MM.1S (cell line): ENCODE measurements at regions not wholly inside any gene's neighbourhood (a gene's known extent, or its start where the extent isn't known, plus 50 kb on each side); places are given as distances from the start of the nearest gene placed in this dataset.
A peak's percentile ranks its signal among the peaks of the same experiment; 100 is the strongest.

Experiments
- DNase-seq: peaks from one replicate; pipeline ENCODE4 v3.0.0-alpha.2; 2015
- H2AFZ ChIP-seq: fragments of 300-600 bp; sonication (generic); 2 replicates; pipeline ENCODE4 v1.6.0; 2016; ENCODE audit warnings: antibody characterized with exemption, low read length
- H3F3A ChIP-seq: fragments of 300-600 bp; sonication (generic); 2 replicates; pipeline ENCODE4 v1.6.1; 2016; ENCODE audit warnings: mild to moderate bottlenecking, antibody characterized with exemption, low read length, moderate library complexity, mixed read lengths; ENCODE audit not compliant: insufficient read depth
- H3K27ac ChIP-seq: fragments of 300-600 bp; sonication (generic); 2 replicates; pipeline ENCODE4 v1.5.1; 2016; ENCODE audit warnings: mild to moderate bottlenecking, low read length
- H3K27me3 ChIP-seq: fragments of 300-600 bp; sonication (generic); replicated peaks from 2 replicates; pipeline ENCODE4 v1.6.0; 2016; ENCODE audit warnings: low read length; ENCODE audit not compliant: insufficient read depth
- H3K36me3 ChIP-seq: fragments of 300-600 bp; sonication (generic); replicated peaks from 2 replicates; pipeline ENCODE4 v1.6.1; 2016; ENCODE audit warnings: mild to moderate bottlenecking, low read length, mixed read lengths; ENCODE audit not compliant: insufficient read depth
- H3K4me1 ChIP-seq: fragments of 300-600 bp; sonication (generic); 2 replicates; pipeline ENCODE4 v1.6.1; 2016; ENCODE audit warnings: low read length, mixed read lengths
- H3K4me2 ChIP-seq: fragments of 300-600 bp; sonication (generic); 2 replicates; pipeline ENCODE4 v1.6.0; 2016; ENCODE audit warnings: low read depth, low read length
- H3K4me3 ChIP-seq: fragments of 300-600 bp; sonication (generic); 2 replicates; pipeline ENCODE4 v1.5.1; 2016; ENCODE audit warnings: low read length, mixed read lengths
- H3K79me2 ChIP-seq: fragments of 300-600 bp; sonication (generic); 2 replicates; pipeline ENCODE4 v1.6.1; 2016; ENCODE audit warnings: mixed run types, low read length, mixed read lengths
- H3K9ac ChIP-seq: fragments of 300-600 bp; sonication (generic); 2 replicates; pipeline ENCODE4 v1.6.1; 2016; ENCODE audit warnings: low read length, mixed read lengths
- H3K9me2 ChIP-seq: fragments of 300-600 bp; sonication (generic); replicated peaks from 2 replicates; pipeline ENCODE4 v1.6.1; 2016; ENCODE audit warnings: mild to moderate bottlenecking, low read length, mixed read lengths; ENCODE audit not compliant: insufficient read depth
- H3K9me3 ChIP-seq: fragments of 300-600 bp; sonication (generic); replicated peaks from 2 replicates; pipeline ENCODE4 v1.6.1; 2016; ENCODE audit warnings: mild to moderate bottlenecking, low read length, mixed read lengths; ENCODE audit not compliant: insufficient read depth
- H4K20me1 ChIP-seq: fragments of 300-600 bp; sonication (generic); 2 replicates; pipeline ENCODE4 v1.6.1; 2016; ENCODE audit warnings: mild to moderate bottlenecking, low read length, moderate library complexity, mixed read lengths; ENCODE audit not compliant: insufficient read depth
- EZH2 ChIP-seq: fragments of 300-600 bp; sonication (generic); optimal IDR thresholded peaks from 2 replicates; pipeline ENCODE3; 2017; ENCODE audit warnings: low read depth, mild to moderate bottlenecking, antibody characterized with exemption, low read length, mixed read lengths
- EZH2phosphoT487 ChIP-seq: fragments of 300-600 bp; sonication (generic); IDR thresholded peaks from 2 replicates; pipeline ENCODE4 v1.6.1; 2018; ENCODE audit warnings: antibody characterized with exemption, low read length
- TF ChIP-seq, protein P1 (sequence below): fragments of 300-600 bp; sonication (generic); IDR thresholded peaks from 2 replicates; pipeline ENCODE4 v1.5.1; 2016; ENCODE audit warnings: antibody characterized with exemption, low read length, mixed read lengths

DNA sequence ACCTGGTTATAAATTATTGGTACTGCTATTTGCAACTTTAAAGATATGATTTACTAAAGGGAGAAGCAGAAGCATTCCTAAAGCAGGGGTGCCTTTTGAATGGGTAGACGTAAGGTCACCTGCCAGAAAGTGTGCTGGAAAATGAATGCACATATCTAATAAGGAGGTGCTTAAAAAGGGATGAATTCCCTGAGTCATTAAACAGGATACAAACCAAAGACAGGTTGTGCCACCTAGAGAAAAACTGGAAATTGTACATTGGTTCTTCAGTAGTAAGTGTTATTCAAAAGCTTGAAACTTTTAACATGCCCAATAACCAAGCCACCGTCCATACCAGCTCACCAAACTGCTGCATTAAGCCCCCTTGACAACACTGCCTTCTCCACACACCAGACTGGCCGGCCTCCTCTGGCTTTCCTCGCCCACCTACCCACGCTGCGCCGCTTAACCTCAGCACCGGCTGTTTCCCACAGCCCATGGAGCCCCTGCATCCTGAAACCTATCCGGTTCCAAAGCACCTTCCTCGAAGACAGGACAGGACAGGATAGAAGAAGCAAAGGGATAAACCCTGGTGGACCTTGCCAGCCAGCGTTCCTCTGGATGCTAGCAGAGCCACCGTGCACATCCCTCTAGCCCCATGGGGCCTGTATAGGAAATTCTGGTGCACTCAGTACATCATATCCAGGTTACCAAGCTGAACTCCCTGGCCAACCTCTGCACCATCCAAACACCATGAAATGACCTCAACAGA lies 201.5 kb upstream of the CAND1 start:
- Histone ChIP-seq H3K4me1 (peaks cover 16% of the 10 kb centered on the region), H3K79me2 (no peaks in the 10 kb centered on the region), H3K36me3 (no peaks in the 10 kb centered on the region), H3K4me3 (peak overlapping the region; percentile 77), H3K9me3 (no peaks in the 10 kb centered on the region), H3K9me2 (no peaks in the 10 kb centered on the region), H3K27ac (no peak overlapping the region), H3K4me2 (peak overlapping the region; percentile 88), H4K20me1 (no peaks in the 10 kb centered on the region), H2AFZ (peak overlapping the region; percentile 90), H3K9ac (no peak overlapping the region), H3F3A (no peaks in the 10 kb centered on the region), H3K27me3 (no peaks in the 10 kb centered on the region)
- TF ChIP-seq EZH2 (no peak), EZH2phosphoT487 (no peak)
- TF ChIP-seq, protein P1, sequence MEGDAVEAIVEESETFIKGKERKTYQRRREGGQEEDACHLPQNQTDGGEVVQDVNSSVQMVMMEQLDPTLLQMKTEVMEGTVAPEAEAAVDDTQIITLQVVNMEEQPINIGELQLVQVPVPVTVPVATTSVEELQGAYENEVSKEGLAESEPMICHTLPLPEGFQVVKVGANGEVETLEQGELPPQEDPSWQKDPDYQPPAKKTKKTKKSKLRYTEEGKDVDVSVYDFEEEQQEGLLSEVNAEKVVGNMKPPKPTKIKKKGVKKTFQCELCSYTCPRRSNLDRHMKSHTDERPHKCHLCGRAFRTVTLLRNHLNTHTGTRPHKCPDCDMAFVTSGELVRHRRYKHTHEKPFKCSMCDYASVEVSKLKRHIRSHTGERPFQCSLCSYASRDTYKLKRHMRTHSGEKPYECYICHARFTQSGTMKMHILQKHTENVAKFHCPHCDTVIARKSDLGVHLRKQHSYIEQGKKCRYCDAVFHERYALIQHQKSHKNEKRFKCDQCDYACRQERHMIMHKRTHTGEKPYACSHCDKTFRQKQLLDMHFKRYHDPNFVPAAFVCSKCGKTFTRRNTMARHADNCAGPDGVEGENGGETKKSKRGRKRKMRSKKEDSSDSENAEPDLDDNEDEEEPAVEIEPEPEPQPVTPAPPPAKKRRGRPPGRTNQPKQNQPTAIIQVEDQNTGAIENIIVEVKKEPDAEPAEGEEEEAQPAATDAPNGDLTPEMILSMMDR, result no peak
- DNase-seq, result no peak

DNA sequence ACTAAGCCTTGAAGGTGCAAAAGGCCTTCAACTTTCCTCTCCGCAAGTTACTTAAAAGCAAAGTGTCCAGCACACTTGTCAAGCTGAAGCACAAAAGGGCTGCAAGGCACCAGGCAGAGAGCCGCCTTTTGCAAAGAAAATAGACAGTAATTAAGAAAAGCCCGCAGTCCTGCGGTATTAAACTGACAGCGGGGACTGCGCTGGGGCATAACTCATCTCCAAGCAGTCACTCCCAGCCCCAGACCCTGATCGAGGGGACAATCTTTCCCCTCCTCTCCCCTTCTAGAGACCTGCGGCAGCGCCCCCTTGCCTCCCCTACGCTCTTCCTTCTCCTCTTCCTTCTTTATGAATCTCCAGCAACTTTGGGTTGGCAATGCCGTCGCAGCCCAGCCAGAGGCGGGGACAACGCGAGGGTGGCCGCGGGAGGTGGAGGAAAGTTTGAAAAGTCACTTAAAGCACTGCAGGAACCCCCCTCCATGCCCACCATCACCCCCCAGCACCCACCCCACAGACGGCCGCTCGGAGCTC lies 200.9 kb upstream of the CAND1 start:
- Histone ChIP-seq H3K4me3 (peak overlapping the region; percentile 77), H3K4me2 (peak overlapping the region; percentile 88)

DNA sequence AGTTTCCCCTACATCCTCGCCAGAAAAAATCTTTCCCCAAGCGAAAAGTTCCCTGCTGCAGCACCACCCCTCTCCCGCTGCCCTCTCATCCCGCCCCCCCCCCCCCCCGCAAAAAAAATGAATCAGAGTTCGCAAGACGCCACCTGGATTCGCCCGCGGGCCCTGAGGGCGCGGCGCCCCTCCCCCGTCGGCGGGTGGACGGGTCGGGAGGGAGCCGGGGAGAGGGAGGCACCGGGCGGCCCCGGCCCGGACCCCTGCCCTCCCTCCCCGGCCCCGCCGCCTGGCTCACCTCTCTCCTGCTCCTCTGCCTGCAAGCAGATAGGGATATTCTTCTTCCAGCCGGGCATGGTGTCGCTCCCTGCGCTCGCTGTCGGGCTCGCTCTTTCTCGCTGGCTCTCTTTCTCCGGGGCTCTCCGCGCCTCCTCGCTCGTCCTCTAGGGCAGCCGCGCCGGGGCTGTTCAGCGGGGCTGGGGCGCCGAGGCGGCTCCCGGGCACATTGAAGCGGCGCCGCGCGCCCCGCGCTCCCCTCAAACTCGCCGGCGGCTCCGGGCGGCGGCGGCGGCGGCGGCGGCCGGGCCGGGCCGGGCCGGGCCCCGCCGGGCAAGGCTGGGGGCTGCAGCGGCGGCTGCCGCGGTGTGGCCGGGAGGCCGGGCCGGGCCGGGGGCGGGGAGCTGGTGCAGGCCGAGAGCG lies 200.3 kb upstream of the CAND1 start:
- peak overlapping the region; percentile 38; the same call in 1 of the 2 replicates for H3K9ac ChIP-seq
- H3K4me1 ChIP-seq, result peaks cover 16% of the 10 kb centered on the region
- peak overlapping the region; percentile 48; the same call in 1 of the 2 replicates for H2AFZ ChIP-seq
- peak overlapping the region; percentile 88 for H3K4me2 ChIP-seq
- peak overlapping the region; percentile 28; the same call in 1 of the 2 replicates for H3K27ac ChIP-seq
- TF ChIP-seq EZH2, result no peak
- DNase-seq, result peak; percentile 62
- no peaks in the 10 kb centered on the region for H3K27me3 ChIP-seq
- no peaks in the 10 kb centered on the region for H3K36me3 ChIP-seq
- H3K9me3 ChIP-seq, result no peaks in the 10 kb centered on the region
- H3K9me2 ChIP-seq, result no peaks in the 10 kb centered on the region
- H3F3A ChIP-seq, result no peaks in the 10 kb centered on the region
- H4K20me1 ChIP-seq, result no peaks in the 10 kb centered on the region
- H3K79me2 ChIP-seq, result no peaks in the 10 kb centered on the region
- H3K4me3 ChIP-seq, result peak overlapping the region; percentile 77

More for the DNA sequence above, 200.9 kb upstream of the CAND1 start:
- Histone ChIP-seq H3K4me1 (peaks cover 16% of the 10 kb centered on the region), H3K9me2 (no peaks in the 10 kb centered on the region), H3K36me3 (no peaks in the 10 kb centered on the region), H3K27ac (no peak overlapping the region), H3K9ac (peak overlapping the region; percentile 30; the same call in 1 of the 2 replicates), H2AFZ (peak overlapping the region; percentile 90), H3K27me3 (no peaks in the 10 kb centered on the region), H3K79me2 (no peaks in the 10 kb centered on the region), H4K20me1 (no peaks in the 10 kb centered on the region), H3K9me3 (no peaks in the 10 kb centered on the region), H3F3A (no peaks in the 10 kb centered on the region)
- peak; percentile 36 for DNase-seq
- TF ChIP-seq EZH2phosphoT487 (no peak), EZH2 (no peak)
- TF ChIP-seq, protein P1, result 0 out of 2 replicates have a peak, but pooled peaks have one; percentile 8
